H54 (cell line): ENCODE measurements at regions not wholly inside any gene's neighbourhood (a gene's known extent, or its start where the extent isn't known, plus 50 kb on each side); places are given as distances from the start of the nearest gene placed in this dataset.
"Not testable (repeated sequence)": the region's sequence is repeated elsewhere in the genome, so short reads cannot be mapped to it uniquely, and the experiment has no call there.

ENCODE experiments used
- DNase-seq: peaks from one replicate; pipeline ENCODE4 v3.0.0; 2011; ENCODE audit warnings: low spot score, mixed read lengths; ENCODE audit not compliant: insufficient read length
- FAIRE-seq: peaks from 3 replicates; lab custom pipeline; 2011; peaks lifted over from hg19 to GRCh38; lab: Jason Lieb, UNC
- POLR2A ChIP-seq: IDR thresholded peaks from 2 replicates; pipeline ENCODE4 v1.6.1; 2011; ENCODE audit warnings: low read depth, mild to moderate bottlenecking, low read length

DNA sequence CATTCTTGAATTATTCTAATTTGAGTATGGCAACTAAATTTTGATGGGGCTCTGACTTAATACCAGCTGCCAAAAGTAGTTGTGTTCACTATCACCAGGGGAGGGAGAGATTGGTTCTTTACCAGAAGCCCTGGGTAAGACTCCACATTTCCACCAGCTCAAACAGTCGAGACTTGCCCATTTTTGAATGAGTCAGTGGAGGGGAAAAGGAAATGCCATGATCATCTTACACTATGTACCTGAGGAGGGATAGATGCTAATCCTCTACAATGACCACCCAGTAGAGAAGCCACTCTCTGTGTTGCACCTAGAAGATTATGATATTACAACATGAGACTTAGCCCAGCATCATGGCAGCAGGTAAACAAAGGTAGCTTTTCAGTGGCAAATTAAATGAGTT, 77.0 kb upstream of the SGK1 start:
- DNase-seq (no peak), FAIRE-seq (no peak)
- TF ChIP-seq POLR2A, result no peak

DNA sequence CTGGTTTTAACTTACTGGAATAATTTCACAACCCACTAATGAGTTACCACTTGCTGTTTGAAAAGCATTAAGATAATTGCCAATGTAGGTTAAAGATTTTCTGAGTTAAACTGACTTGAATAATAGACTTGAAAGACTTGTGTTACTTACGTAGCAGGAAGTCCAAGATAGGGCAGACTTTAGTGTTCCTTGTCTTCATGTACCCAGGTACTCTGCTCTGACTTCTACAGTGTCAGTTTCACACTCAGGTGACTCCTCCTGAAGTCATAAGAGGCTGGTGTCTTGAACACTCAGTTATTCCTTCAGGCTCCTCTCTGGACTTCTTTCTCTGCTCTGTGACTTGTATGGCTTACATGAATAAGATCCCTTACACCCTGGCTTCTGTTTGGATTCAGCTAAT, 76.3 kb upstream of the SGK1 start:
- DNase-seq (no peak), FAIRE-seq (no peak)
- no peak for TF ChIP-seq POLR2A

GRCh38 chr6:134391205-134391604, 73.3 kb upstream of the SGK1 start:
- no peak for TF ChIP-seq POLR2A
- FAIRE-seq (no peak), DNase-seq (no peak)

DNA sequence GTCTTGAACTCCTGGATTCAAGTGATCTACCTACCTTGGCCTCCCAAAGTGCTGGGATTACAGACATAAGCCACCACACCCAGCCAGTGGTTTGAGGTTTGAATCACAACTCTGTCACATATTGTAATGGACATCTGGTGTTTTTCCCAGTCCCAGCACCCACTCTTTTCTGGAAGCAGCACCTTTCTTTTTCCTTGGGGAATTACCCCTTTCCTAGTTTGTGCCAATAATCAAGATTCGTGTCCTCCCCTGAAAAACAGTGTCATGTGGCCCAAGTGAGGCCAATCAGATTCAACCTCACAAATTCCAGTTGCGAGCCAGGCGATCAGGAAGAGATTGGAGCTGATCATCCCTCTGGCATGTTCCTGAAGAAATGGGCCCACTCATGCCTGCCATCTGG, 71.7 kb upstream of the SGK1 start:
- no peak for TF ChIP-seq POLR2A
- no peak for DNase-seq
- FAIRE-seq, result no peak

DNA sequence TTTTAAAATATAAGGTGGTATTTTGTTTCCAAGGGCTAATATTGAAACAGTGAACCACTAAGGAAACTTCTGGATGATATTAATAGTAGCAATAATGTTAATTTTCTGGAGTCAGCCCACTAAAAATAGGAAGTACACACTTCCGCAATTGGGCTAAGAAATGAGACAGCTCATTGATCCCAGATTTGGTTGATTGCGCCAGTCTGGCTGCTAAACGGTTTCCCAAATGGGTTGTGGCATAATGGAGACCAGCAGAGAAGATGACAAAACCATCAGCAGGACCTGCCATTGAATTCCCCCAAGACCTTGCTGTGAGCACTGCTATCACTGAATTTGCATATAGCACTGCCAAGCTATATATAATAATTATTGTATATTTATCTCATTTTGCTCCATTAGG, 71.2 kb upstream of the SGK1 start:
- FAIRE-seq, result no peak
- no peak for DNase-seq
- no peak for TF ChIP-seq POLR2A

GRCh38 chr6:134386482-134386881, 68.6 kb upstream of the SGK1 start:
- FAIRE-seq, DNase-seq: not testable (repeated sequence)

DNA sequence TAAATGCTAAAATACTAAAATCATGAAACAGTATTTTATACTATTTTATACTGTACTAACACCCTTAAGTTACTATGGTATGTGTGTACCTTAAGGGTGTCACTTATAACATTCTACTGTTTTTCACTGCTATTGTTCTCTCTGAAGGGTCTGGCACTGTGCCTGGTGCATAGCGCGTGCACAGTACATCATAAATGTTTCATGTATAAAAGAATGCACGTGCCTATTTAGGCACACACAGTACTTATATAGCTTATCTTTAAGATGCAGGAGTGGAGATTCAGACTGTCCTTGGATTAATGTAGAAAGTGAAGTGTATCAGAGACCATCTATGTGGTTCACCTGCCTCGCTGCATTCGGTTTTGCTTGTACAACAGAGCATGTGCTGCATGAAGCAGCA, 64.0 kb upstream of the SGK1 start:
- TF ChIP-seq POLR2A, result no peak
- FAIRE-seq (no peak), DNase-seq (no peak)

DNA sequence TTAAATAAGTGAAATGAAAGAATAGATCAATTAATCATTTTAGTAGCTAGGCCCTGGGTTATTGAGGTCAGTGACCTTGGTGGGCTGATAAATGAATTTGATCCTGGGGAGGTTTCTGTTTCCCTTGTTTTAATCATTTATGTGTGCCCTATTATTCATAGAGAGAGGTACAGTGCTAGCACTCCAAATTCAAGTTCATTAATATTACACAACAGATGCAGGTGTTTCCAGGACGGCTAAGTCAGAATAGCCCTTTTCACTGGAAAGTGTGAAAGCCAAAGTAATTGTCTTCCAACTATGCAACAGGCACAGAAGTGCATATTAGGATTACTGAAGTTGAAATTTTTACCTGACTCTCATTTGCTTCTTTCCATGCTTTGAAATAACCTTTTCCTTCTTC, 61.7 kb upstream of the SGK1 start:
- no peak for TF ChIP-seq POLR2A
- FAIRE-seq (no peak), DNase-seq (no peak)

GRCh38 chr6:134379076-134379475, 61.2 kb upstream of the SGK1 start:
- FAIRE-seq, result no peak
- TF ChIP-seq POLR2A, result no peak
- no peak for DNase-seq

DNA sequence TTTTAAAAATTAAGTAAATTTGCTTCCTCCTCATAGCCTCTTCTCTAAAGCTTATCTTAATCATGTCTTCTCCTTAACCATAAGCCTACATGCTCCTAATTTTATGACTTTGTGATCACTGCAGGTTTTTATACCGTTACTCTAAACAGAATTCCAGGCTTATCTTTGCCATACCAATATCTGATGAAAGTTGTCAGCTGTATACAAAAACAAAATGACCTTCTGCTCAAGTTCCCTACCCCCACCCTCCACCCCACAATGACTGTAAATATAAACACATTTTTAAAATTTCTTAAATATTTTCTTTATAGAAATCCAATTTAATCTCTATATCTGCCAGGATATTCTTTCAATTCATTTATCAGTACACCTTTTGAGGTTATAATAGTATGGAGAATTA, 60.5 kb upstream of the SGK1 start:
- DNase-seq, result no peak
- no peak for FAIRE-seq
- TF ChIP-seq POLR2A, result no peak

DNA sequence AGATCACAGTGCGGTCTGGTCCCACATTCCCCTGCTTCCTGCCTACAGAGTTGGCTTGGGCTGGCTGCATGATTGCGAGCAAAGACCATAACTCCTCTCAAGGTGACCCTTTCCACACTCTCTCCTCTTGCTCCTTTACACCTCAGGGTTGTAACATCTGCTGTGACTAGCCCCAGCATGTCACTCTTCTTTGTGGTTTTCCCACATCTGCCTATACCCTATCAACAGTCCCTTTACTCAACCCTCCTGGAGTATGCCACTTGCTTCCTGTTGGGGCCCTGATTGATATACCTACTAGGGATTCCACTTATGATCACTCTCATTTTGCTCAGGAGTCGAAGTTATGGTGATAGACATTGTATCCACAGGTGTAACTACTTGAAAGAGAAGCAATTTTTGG, 58.9 kb upstream of the SGK1 start:
- TF ChIP-seq POLR2A, result no peak
- DNase-seq (no peak), FAIRE-seq (no peak)

GRCh38 chr6:134375220-134375580, 57.3 kb upstream of the SGK1 start:
- FAIRE-seq (no peak), DNase-seq (no peak)
- no peak for TF ChIP-seq POLR2A

DNA sequence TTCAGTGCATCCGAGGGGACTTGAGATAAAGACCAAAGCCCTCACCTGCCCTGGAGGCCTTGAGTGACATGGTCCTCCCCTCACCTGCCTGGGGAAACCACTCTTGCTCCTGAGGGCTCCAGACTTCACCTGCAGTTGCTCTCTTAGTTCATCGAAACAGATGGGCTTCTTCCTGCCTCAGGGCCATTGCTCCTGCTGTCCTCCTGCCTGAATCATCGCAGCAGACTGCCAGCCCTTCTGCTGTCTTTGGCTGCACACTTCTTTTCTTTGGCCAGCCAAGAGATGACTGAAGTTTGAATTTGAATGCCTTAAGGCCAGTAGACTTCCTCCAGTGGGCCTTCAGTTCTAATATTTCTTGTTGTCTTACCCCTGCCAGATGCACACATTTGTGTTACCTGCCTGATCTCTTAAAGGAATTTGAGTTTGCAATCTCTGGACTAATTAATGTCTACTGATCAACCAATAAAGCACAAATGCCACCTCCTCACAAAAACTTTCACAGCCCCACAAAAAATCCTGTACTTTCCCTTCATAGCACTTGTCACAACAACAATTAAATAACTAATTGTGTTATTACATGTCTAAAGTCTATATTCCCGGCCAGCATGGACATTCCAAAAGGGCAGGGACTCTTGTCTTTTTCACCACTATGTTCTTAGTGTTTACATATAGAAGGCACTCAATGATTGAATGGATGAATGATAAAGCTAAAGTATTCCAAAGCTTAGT, 56.7 kb upstream of the SGK1 start:
- FAIRE-seq (no peak), DNase-seq (no peak)
- no peak for TF ChIP-seq POLR2A

DNA sequence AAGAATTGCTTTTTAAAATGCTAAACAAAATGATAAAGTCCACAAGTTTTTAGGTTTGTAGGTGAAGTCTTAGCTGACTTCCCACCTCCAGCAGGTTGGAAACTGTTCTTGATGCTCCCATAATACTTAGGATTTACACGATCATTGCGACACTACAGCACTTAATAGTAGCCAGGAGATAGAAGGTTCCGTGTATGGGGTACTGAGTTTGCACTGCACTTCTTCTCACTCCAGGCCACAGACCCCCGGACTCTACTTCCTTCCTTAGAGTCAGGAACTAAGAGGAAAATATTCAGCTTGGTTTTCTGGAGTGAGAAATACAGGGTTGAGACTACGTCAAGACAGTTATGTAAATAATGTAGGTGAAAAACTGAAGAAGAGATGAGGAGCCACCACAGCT, 56.1 kb upstream of the SGK1 start:
- DNase-seq (no peak), FAIRE-seq (no peak)
- TF ChIP-seq POLR2A, result no peak

DNA sequence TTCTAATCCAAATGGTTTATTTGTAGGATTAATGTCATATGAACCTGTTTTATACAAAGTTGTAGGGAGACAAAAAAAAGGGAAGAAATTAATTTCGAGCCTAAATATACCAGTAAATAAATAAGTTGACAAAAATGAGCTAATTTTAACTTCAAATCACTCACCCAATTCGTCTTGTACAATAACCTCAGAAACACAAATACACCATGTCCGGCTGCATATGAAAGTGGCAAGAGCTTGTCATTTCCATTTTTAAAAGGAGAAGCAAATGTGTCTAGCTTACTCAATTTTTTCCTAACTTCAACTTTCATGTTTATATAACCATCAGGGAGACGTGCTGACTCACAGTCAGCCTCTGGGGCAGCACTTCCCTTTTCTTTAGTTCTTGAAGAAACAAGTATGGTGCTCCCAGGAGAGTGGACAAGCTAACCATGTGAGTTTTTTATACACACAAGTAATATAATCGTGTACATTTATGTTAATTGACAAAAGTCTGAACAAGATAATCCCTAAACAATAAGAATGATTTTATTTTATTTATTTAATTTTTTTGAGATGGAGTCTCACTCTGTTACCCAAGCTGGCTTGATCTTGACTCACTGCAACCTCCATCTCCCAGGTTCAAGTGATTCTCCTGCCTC, 55.5 kb upstream of the SGK1 start:
- TF ChIP-seq POLR2A, result no peak
- DNase-seq, result no peak
- no peak for FAIRE-seq

DNA sequence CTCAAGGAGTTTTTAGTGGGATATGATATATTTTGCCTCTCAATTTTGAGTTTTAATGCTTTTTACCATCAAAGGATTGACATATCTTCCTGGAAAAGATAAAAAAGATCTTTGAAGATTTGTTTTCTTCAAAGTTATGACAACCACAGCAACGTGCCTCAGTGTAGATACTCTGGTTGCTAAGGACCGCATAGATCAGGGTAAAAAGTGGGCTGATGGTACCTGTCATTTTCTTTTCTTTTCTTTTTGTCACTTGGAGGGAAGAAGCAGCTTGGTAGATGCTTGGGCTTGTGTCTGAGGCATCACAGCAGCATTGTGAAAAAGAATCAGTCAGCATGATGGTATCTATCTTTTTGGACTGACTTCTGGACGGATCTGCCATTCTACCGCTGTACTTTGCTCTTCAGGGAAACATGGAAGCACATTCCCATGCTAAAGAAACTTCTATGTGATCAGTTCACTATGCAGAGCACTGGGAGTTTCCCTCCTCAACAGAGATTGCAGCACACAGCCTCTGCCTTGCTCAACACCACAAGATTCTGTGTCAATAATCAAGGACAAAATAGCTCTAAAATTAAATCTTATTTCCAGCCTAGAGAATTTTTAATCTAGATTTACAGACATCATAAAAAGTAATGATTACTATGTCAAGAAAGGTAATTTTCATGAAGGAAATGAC, 54.8 kb upstream of the SGK1 start:
- FAIRE-seq, result no peak
- no peak for TF ChIP-seq POLR2A
- no peak for DNase-seq
